ENCODE measurements at regions not wholly inside any gene's neighbourhood (a gene's known extent, or its start where the extent isn't known, plus 50 kb on each side); places are given as distances from the start of the nearest gene placed in this dataset.

- intact Hi-C loops (cut with DNase I), result no loop called here
- DNase-seq (ENCODE audit: low spot score) (no peak), ATAC-seq (no peak)
Observed at GRCh38 chr22:22109693-22110466, 127.3 kb upstream of the TOP3B start.

DNA sequence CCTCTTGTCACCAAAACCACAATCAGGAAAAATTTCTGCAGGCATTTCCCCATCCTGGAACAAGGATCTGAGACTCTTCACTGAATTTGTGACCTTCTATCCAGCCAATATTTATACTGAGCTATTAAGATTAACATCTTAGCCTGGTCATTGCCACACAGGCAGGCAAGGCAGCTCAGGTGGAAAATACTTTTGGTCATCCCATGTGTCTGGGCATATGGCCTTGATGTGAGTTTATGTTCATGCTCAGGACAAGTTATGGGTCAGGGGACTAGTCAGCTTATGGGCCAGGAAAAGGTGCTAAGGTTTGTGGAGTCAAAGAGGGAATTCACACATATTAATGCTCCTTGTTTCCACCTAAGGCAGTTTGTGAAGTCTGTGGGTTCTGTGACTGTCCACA, 124.3 kb upstream of the TOP3B start:
- no peak for ATAC-seq
- intact Hi-C loops (cut with DNase I), result no loop called here

GRCh38 chr22:22105364-22105763, 122.8 kb upstream of the TOP3B start:
- no peak for ATAC-seq
- intact Hi-C loops (cut with DNase I), result no loop called here
- DNase-seq (ENCODE audit: low spot score), result no peak

More for the DNA sequence above, 124.3 kb upstream of the TOP3B start:
- DNase-seq (ENCODE audit: low spot score), result no peak

- DNase-seq (ENCODE audit: low spot score) (no peak), ATAC-seq (no peak)
- intact Hi-C loops (cut with DNase I), result no loop called here
Observed at GRCh38 chr22:22103078-22103875, 120.7 kb upstream of the TOP3B start.

DNA sequence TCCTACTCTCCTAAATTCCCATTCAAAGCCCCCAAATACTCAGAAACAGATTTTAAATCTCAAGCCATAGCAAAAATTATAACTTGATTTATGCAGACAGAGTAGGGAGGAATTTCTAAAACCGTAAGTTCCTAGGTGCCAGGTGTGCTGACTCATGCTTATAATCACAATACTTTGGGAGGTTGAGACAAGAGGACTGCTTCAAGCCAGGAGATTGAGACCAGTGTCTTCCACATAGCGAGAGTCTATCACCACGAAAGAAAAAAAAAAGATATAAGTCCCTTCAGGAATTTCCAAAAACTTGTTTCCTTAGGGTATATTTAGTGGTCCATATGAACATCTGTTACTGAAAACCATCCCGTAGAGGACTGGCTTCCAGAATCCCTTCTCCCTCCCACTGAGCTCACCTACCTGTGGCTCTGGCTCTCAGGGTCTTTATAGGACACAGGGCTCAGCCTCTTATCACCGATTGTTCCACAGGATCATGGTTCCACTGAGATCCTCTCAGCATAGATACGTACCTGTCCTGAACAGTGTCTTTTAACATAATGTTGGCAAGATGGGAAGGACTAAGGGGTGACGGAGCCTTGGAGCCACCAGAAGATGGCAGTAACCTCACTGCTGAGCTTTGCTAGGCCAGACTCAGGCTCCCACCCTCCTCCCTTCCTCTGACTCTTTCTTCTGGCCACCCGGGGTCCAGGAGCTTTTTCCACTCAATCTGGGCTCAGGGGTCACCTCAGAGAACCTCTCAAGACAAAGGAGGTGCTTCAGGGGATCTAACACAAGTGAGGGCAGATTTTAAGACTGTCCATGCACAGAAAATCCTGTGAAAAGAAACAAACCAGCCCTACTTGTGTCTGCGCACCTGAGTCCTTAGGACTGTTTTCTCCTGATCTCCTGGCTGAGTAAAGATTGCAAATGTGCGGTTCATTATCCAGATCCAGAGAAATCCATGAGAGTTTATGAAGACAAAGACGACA, 117.5 kb upstream of the TOP3B start:
- DNase-seq (ENCODE audit: low spot score) (no peak), ATAC-seq (no peak)
- intact Hi-C loops (cut with DNase I), result no loop called here

- no peak for DNase-seq (ENCODE audit: low spot score)
- ATAC-seq, result no peak
- intact Hi-C loops (cut with DNase I), result no loop called here
Observed at GRCh38 chr22:22099194-22099486, 116.6 kb upstream of the TOP3B start.

DNA sequence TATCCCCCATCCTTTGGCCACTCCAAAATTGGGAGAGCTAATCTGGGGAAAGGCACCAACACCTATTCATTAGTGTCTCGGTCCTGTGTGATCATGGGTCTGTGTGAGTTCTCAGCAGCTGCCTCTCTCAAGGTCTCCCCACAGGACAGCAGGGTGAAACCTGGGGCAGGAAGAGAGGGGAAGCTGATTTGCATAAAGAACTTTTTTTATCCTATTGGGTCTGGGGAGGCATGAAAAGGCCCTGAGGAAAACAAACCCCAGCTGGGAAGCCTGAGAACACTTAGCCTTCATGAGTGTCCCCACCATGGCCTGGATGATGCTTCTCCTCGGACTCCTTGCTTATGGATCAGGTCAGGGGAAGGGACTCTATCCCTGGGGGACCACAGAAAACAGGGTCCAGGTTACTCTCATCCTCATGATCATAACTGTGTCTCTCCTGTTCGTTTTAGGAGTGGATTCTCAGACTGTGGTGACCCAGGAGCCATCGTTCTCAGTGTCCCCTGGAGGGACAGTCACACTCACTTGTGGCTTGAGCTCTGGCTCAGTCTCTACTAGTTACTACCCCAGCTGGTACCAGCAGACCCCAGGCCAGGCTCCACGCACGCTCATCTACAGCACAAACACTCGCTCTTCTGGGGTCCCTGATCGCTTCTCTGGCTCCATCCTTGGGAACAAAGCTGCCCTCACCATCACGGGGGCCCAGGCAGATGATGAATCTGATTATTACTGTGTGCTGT, 116.0 kb upstream of the TOP3B start:
- intact Hi-C loops (cut with DNase I), result no loop called here
- DNase-seq (ENCODE audit: low spot score), result no peak
- no peak for ATAC-seq

DNA sequence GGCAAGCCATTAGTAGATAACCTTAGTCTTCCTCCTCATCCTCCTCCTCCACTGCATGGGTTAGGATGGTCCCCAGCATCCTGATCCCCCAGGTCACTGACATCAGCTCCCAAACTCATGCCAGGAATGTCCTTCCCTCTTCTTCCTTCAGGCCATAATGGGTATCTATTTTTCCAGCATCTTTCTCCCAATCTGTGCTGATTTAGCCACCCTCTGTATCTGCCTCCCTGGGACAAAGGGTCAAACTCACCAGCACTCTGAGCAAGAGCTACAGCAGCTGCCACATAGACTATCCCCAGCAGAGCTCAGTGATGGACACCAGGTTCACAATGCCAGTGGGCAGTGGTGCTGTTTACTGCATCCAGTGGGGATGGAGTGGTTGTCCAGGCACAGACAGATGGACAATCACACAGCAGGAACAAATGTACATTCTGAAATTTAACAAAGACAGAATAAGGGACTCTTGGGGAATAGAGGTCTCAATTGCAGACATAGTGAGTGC, 115.2 kb upstream of the TOP3B start:
- intact Hi-C loops (cut with DNase I), result no loop called here
- ATAC-seq, result no peak
- no peak for DNase-seq (ENCODE audit: low spot score)

DNA sequence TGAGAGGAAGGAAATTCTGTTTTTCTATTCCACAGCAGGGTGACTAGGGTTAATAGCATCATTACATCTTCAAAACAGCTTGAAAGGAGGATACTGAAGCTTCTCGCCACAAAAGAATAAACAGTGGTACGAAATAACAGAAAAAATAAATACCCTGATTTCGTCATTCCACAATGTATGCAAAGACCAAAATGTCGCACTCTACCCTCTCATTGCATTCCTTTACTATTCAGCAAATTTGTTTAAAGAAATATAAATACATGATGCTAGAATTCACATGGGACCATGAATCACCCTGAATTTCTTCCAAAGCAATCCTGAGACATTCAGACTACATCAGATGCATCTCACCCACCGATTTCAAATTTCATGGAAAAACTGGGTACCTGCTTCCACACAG, 112.3 kb upstream of the TOP3B start:
- no peak for ATAC-seq
- no peak for DNase-seq (ENCODE audit: low spot score)
- intact Hi-C loops (cut with DNase I), result no loop called here

- ATAC-seq, result no peak
- DNase-seq (ENCODE audit: low spot score), result no peak
- intact Hi-C loops (cut with DNase I), result no loop called here
Observed at GRCh38 chr22:22094514-22094913, 111.9 kb upstream of the TOP3B start.

GRCh38 chr22:22093743-22094142, 111.2 kb upstream of the TOP3B start:
- ATAC-seq, result no peak
- intact Hi-C loops (cut with DNase I), result no loop called here
- no peak for DNase-seq (ENCODE audit: low spot score)

- intact Hi-C loops (cut with DNase I), result no loop called here
- ATAC-seq, result no peak
- no peak for DNase-seq (ENCODE audit: low spot score)
Observed at GRCh38 chr22:22092974-22093373, 110.4 kb upstream of the TOP3B start.

GRCh38 chr22:22092101-22092500, 109.5 kb upstream of the TOP3B start:
- no peak for DNase-seq (ENCODE audit: low spot score)
- intact Hi-C loops (cut with DNase I), result no loop called here
- no peak for ATAC-seq

DNA sequence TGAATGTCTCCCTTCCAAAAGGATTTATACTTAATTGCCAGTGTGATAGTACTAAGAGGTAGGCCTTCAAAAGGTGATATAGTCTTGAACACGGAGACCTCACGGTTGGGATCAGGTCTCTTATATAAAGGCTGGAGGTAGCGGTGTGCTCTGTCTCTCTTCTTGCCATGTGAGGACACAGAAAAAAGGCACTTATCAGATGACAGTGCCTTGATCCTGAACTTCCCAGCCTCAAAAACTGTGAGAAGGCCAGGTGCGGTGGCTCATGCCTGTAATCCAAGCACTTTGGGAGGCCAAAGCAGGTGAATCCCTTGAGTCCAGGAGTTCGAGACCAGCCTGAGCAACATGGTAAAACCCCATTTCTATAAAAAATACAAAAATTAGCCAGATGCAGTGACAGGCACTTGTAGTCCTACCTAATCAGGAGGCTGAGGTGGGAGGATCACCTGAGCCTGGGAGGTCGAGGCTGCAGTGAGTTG, 108.9 kb upstream of the TOP3B start:
- DNase-seq (ENCODE audit: low spot score) (no peak), ATAC-seq (no peak)
- intact Hi-C loops (cut with DNase I), result no loop called here

- no peak for ATAC-seq
- no peak for DNase-seq (ENCODE audit: low spot score)
- intact Hi-C loops (cut with DNase I), result no loop called here
Observed at GRCh38 chr22:22090650-22091399, 108.2 kb upstream of the TOP3B start.

DNA sequence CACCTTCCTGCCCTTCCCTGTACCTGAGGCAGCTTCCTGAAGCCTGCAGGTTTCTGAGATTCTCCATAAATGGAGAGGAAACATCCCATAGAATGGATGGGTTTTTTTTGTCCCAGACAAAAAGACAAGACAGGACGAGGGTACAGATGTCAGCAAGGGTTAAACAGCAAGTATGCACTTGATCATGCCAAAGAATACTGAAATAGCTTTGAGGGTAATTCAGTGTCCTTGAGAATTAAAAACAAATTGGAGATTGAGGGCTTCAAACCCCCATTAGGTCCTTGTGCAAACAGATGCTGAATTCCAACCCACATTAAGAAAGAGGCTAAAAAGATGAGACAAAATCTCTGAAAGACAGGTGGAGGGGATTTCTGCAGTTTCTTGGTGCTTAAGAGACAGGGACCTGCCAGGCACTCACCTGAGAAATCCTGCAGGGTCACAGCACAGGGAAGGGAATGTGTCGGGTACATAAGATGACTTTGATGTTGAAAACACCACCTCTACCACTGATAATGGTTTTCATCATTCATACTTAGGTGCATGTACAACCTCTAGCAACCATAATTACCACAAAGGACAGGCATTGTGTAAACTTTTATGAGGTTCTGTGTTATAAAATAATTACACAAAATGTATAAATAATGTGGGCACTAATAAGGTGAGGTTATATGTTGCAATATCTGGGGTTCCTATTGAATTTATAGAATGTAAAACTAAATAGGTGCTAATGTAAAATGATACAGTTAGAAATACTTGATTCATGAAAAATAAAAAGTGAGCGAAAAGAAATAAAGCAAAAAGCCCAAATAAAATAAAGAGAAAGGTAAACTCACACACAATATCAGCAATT, 107.1 kb upstream of the TOP3B start:
- DNase-seq (ENCODE audit: low spot score) (no peak), ATAC-seq (no peak)
- intact Hi-C loops (cut with DNase I), result no loop called here
